ENCODE measurements at regions not wholly inside any gene's neighbourhood (a gene's known extent, or its start where the extent isn't known, plus 50 kb on each side); places are given as distances from the start of the nearest gene placed in this dataset.
"Not testable (repeated sequence)": the region's sequence is repeated elsewhere in the genome, so short reads cannot be mapped to it uniquely, and the experiment has no call there.

GRCh38 chr2:225270861-225271260 is 128.6 kb upstream of the NYAP2 start:
- peak; percentile 59 for DNase-seq (ENCODE audit: low spot score)
- TF ChIP-seq CTCF (IDR thresholded peaks at IDR 0.05; ENCODE audit: extremely low read depth, missing control alignments) = no peak

GRCh38 chr2:225270053-225270452 is 129.5 kb upstream of the NYAP2 start:
- no peak for TF ChIP-seq CTCF (IDR thresholded peaks at IDR 0.05; ENCODE audit: extremely low read depth, missing control alignments)
- DNase-seq (ENCODE audit: low spot score) = no peak

- no peak for TF ChIP-seq CTCF (IDR thresholded peaks at IDR 0.05; ENCODE audit: extremely low read depth, missing control alignments)
- no peak for DNase-seq (ENCODE audit: low spot score)
These were observed 145.1 kb upstream of the NYAP2 start for GRCh38 chr2:225254363-225254762.

GRCh38 chr2:225244933-225245332 is 154.6 kb upstream of the NYAP2 start:
- TF ChIP-seq CTCF (IDR thresholded peaks at IDR 0.05; ENCODE audit: extremely low read depth, missing control alignments) = no peak
- no peak for DNase-seq (ENCODE audit: low spot score)

- DNase-seq (ENCODE audit: low spot score) = no peak
- no peak for TF ChIP-seq CTCF (IDR thresholded peaks at IDR 0.05; ENCODE audit: extremely low read depth, missing control alignments)
These were observed 162.7 kb upstream of the NYAP2 start for GRCh38 chr2:225236769-225237323.

- DNase-seq (ENCODE audit: low spot score) = no peak
- no peak for TF ChIP-seq CTCF (IDR thresholded peaks at IDR 0.05; ENCODE audit: extremely low read depth, missing control alignments)
These were observed 166.3 kb upstream of the NYAP2 start for GRCh38 chr2:225233234-225233633.

- no peak for DNase-seq (ENCODE audit: low spot score)
- no peak for TF ChIP-seq CTCF (IDR thresholded peaks at IDR 0.05; ENCODE audit: extremely low read depth, missing control alignments)
These were observed 167.6 kb upstream of the NYAP2 start for GRCh38 chr2:225231900-225232299.

GRCh38 chr2:225229346-225229745 is 170.2 kb upstream of the NYAP2 start:
- DNase-seq (ENCODE audit: low spot score) = not testable (repeated sequence)
